ENCODE measurements at regions not wholly inside any gene's neighbourhood (a gene's known extent, or its start where the extent isn't known, plus 50 kb on each side); places are given as distances from the start of the nearest gene placed in this dataset.

DNA sequence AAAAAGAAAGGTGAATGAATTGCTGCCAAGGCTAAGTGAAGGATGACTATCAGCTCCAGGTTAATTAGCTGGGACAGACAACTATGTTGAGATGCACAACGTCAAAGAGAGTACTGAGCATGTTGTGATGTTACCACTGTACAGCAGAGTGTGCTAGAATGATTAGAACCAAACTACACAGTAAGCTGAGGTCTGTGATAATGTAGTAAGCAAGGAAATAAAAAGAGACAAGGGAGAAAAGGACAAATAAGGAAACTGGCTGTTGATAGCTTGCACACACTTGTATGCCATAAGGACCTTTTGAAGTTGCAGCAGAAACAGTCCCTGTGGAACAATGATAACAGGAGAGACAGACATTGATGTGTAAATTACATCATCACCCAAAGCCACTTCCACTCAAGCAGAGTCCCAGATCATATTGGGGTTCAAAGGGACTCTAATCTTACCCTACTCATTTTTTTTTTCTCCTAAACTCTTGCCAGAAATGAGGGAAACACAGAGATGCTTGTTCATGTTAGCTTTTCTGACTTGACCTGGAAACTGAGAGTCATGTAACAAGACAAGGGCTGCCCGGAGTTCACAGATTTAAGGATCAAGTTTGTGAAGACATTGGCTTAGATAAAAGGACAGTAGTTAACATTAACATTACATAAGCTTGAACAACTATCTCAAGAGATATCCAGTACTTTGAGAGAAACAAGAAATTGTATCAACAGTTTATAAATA, 189.9 kb downstream of the CENPW start:
- Mint-ChIP-seq H3K4me1 (no peaks in the 10 kb centered on the region), H3K36me3 (no peaks in the 10 kb centered on the region), H3K4me3 (no peak overlapping the region), H3K9me3 (peaks cover 0 to 2% (median 0%) of the 10 kb centered on the region in 7 donors), H3K27ac (no peak overlapping the region), H3K27me3 (no peaks in the 10 kb centered on the region)
- Histone ChIP-seq H3K4me3 (ENCODE audit: low read depth, low read length) (no peak overlapping the region), H3K36me3 (ENCODE audit: control insufficient read depth, insufficient read depth, low read length) (no peaks in the 10 kb centered on the region), H3K9me3 (ENCODE audit: control insufficient read depth in 2 of 2, low read length in 2 of 2) (no peaks in the 10 kb centered on the region), H3K27ac (ENCODE audit: insufficient read depth, low read length, poor library complexity, severe bottlenecking) (no peak overlapping the region), H3K4me1 (ENCODE audit: control insufficient read depth, insufficient read depth, low read length, poor library complexity, severe bottlenecking) (no peaks in the 10 kb centered on the region), H3K27me3 (ENCODE audit: control insufficient read depth, insufficient read depth, low read length) (no peaks in the 10 kb centered on the region)
- ATAC-seq (ENCODE audit: low read depth in 2 of 2) (no peak), DNase-seq (no peak)

DNA sequence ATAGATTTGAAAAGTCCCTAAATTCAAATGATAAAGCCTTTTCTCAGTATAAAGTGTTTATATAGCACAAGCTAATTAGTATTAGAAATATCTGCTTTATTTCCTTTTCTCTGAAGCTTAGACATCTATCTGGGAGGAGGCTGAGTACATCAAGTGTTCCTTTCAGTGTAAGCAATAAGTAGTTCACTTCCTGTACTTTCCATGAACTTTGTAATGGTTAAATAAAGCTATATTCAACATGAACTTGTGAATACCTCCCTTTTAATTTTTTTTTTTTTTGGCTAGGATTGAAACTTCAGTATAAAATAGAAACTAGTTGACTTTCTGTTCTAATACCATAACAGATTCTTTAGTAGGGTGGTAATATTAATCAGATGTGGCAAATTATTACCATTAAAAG, 190.9 kb downstream of the CENPW start:
- H3K9me3 Mint-ChIP-seq = peaks cover 0 to 2% (median 0%) of the 10 kb centered on the region in 7 donors
- H3K36me3 Mint-ChIP-seq = no peaks in the 10 kb centered on the region
- ATAC-seq (ENCODE audit: low read depth in 2 of 2) = no peak
- Histone ChIP-seq H3K27ac (ENCODE audit: insufficient read depth, low read length, poor library complexity, severe bottlenecking) (no peak overlapping the region), H3K4me1 (ENCODE audit: control insufficient read depth, insufficient read depth, low read length, poor library complexity, severe bottlenecking) (no peaks in the 10 kb centered on the region), H3K27me3 (ENCODE audit: control insufficient read depth, insufficient read depth, low read length) (no peaks in the 10 kb centered on the region), H3K36me3 (ENCODE audit: control insufficient read depth, insufficient read depth, low read length) (no peaks in the 10 kb centered on the region), H3K4me3 (ENCODE audit: low read depth, low read length) (no peak overlapping the region), H3K9me3 (ENCODE audit: control insufficient read depth in 2 of 2, low read length in 2 of 2) (no peaks in the 10 kb centered on the region)
- H3K27me3 Mint-ChIP-seq = no peaks in the 10 kb centered on the region
- H3K4me3 Mint-ChIP-seq = no peak overlapping the region
- no peak overlapping the region for H3K27ac Mint-ChIP-seq
- no peaks in the 10 kb centered on the region for H3K4me1 Mint-ChIP-seq
- no peak for DNase-seq

DNA sequence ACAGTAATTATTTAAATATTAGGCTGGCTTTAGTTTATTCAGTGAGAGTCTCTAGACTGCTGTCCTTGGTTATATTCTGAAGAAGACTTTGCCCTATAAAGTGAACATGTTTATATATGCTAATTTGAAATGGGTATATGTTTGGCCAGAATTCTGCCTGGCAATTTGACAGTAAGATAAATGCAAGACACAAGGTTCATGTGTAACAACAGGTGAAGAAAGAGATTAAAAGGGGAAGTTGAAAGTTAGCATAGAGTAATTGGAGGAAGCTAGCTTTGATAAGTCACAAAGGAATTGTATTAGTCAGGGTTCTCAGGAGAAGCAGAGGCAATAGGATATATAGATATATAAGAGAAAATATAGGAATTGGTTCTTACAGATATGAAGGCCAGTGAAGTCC, 191.4 kb downstream of the CENPW start:
- Mint-ChIP-seq H3K4me1 (no peaks in the 10 kb centered on the region), H3K4me3 (no peak overlapping the region), H3K9me3 (peaks cover 0 to 2% (median 0%) of the 10 kb centered on the region in 7 donors), H3K36me3 (no peaks in the 10 kb centered on the region), H3K27ac (peak overlapping the region in 1 of 3 donors; percentile 41), H3K27me3 (no peaks in the 10 kb centered on the region)
- DNase-seq = no peak
- no peaks in the 10 kb centered on the region for H3K9me3 ChIP-seq (ENCODE audit: control insufficient read depth in 2 of 2, low read length in 2 of 2)
- no peak for ATAC-seq (ENCODE audit: low read depth in 2 of 2)
- H3K4me3 ChIP-seq (ENCODE audit: low read depth, low read length) = no peak overlapping the region
- no peaks in the 10 kb centered on the region for H3K27me3 ChIP-seq (ENCODE audit: control insufficient read depth, insufficient read depth, low read length)
- H3K36me3 ChIP-seq (ENCODE audit: control insufficient read depth, insufficient read depth, low read length) = no peaks in the 10 kb centered on the region
- H3K4me1 ChIP-seq (ENCODE audit: control insufficient read depth, insufficient read depth, low read length, poor library complexity, severe bottlenecking) = no peaks in the 10 kb centered on the region
- no peak overlapping the region for H3K27ac ChIP-seq (ENCODE audit: insufficient read depth, low read length, poor library complexity, severe bottlenecking)

DNA sequence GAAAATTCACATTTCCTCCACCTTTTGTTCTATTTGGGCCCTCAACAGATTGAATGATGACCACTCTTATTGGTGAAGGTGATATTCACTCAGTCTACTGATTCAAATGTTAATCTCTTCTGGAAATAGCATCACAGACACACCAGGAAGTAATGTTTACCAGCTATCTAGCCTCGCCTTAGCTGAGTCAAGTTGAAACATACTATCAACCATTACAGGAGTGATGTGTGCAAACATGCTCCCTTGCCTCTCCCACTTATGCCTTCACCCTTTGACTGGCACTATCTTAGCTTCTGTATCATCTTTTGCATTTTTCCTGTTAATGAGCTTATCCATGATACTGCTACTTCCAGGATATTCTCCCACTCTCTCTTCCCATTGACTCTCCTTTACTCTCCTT, 191.9 kb downstream of the CENPW start:
- Mint-ChIP-seq H3K36me3 (no peaks in the 10 kb centered on the region), H3K9me3 (peaks cover 0 to 2% (median 0%) of the 10 kb centered on the region in 7 donors), H3K4me1 (no peaks in the 10 kb centered on the region), H3K4me3 (no peak overlapping the region), H3K27ac (no peak overlapping the region), H3K27me3 (no peaks in the 10 kb centered on the region)
- no peaks in the 10 kb centered on the region for H3K4me1 ChIP-seq (ENCODE audit: control insufficient read depth, insufficient read depth, low read length, poor library complexity, severe bottlenecking)
- H3K4me3 ChIP-seq (ENCODE audit: low read depth, low read length) = no peak overlapping the region
- H3K9me3 ChIP-seq (ENCODE audit: control insufficient read depth in 2 of 2, low read length in 2 of 2) = no peaks in the 10 kb centered on the region
- no peaks in the 10 kb centered on the region for H3K36me3 ChIP-seq (ENCODE audit: control insufficient read depth, insufficient read depth, low read length)
- DNase-seq = peak in 1 of 3 donors; percentile 0
- no peak for ATAC-seq (ENCODE audit: low read depth in 2 of 2)
- H3K27ac ChIP-seq (ENCODE audit: insufficient read depth, low read length, poor library complexity, severe bottlenecking) = no peak overlapping the region
- H3K27me3 ChIP-seq (ENCODE audit: control insufficient read depth, insufficient read depth, low read length) = no peaks in the 10 kb centered on the region

DNA sequence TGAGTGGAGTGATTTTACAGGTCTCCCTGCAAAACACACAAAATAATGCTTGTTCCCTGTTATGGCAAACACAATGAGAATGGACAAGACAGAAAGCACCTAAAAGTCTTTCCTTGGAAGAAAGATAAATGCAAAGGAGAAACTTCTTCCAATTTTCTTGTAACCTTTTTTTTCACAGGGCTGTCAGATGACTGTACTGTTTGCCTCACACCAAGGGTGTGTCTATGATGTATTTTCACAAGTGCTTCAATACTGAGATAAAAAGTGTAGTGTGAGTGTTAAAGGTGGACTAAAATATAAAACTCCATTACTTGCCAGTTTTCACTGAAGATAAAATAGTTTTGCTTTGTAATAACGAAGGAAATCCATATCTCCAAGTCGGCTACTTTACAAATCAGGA, 194.5 kb downstream of the CENPW start:
- Histone ChIP-seq H3K9me3 (ENCODE audit: control insufficient read depth in 2 of 2, low read length in 2 of 2) (no peaks in the 10 kb centered on the region), H3K27ac (ENCODE audit: insufficient read depth, low read length, poor library complexity, severe bottlenecking) (no peak overlapping the region), H3K36me3 (ENCODE audit: control insufficient read depth, insufficient read depth, low read length) (no peaks in the 10 kb centered on the region), H3K27me3 (ENCODE audit: control insufficient read depth, insufficient read depth, low read length) (no peaks in the 10 kb centered on the region), H3K4me3 (ENCODE audit: low read depth, low read length) (no peak overlapping the region), H3K4me1 (ENCODE audit: control insufficient read depth, insufficient read depth, low read length, poor library complexity, severe bottlenecking) (no peaks in the 10 kb centered on the region)
- Mint-ChIP-seq H3K27me3 (no peaks in the 10 kb centered on the region), H3K4me3 (no peak overlapping the region), H3K9me3 (peaks cover 0 to 2% (median 0%) of the 10 kb centered on the region in 7 donors), H3K4me1 (no peaks in the 10 kb centered on the region), H3K36me3 (no peaks in the 10 kb centered on the region), H3K27ac (no peak overlapping the region)
- ATAC-seq (ENCODE audit: low read depth in 2 of 2) (no peak), DNase-seq (no peak)

DNA sequence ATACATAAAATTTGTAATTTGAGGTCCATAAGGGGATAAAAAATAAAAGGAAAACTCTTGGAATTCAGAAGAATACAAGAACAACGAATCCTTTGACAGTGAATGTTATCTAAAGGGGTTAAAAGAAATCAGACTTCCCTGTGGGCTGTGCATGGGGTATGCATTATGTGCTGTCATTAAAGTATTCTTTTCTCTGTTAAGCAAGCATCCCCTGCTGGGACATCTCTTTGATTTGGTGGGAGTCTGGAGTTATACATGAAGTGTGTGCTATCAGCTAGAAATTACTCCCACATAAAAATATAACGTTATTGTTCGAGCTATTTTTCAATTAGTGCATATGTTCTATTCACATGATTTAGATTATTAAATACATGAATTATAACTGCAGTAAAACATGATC, 195.2 kb downstream of the CENPW start:
- no peaks in the 10 kb centered on the region for H3K4me1 Mint-ChIP-seq
- H3K9me3 Mint-ChIP-seq = peaks cover 0 to 2% (median 0%) of the 10 kb centered on the region in 7 donors
- Histone ChIP-seq H3K36me3 (ENCODE audit: control insufficient read depth, insufficient read depth, low read length) (no peaks in the 10 kb centered on the region), H3K4me1 (ENCODE audit: control insufficient read depth, insufficient read depth, low read length, poor library complexity, severe bottlenecking) (no peaks in the 10 kb centered on the region), H3K27ac (ENCODE audit: insufficient read depth, low read length, poor library complexity, severe bottlenecking) (no peak overlapping the region), H3K27me3 (ENCODE audit: control insufficient read depth, insufficient read depth, low read length) (no peaks in the 10 kb centered on the region), H3K4me3 (ENCODE audit: low read depth, low read length) (no peak overlapping the region), H3K9me3 (ENCODE audit: control insufficient read depth in 2 of 2, low read length in 2 of 2) (no peaks in the 10 kb centered on the region)
- DNase-seq (no peak), ATAC-seq (ENCODE audit: low read depth in 2 of 2) (no peak)
- no peaks in the 10 kb centered on the region for H3K36me3 Mint-ChIP-seq
- H3K4me3 Mint-ChIP-seq = no peak overlapping the region
- H3K27me3 Mint-ChIP-seq = no peaks in the 10 kb centered on the region
- no peak overlapping the region for H3K27ac Mint-ChIP-seq

DNA sequence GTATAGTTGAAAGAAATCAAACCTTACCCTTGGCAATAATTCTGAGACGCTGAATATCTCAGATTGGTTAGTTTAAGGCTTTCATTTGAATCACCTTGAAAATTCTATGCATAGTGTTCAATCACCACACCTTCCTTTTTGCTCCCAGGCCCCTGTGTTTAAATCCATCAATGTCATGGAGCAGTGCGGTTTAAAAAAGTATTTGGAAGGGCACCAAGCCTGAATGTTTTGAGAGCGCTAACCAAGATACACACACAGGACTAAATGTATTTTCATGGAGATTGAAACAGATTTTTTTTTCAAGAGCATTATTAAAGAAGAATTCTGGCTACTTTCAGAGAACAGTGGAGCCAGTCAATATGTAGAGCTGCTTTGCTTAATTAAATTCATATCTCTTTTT, 195.7 kb downstream of the CENPW start:
- Mint-ChIP-seq H3K4me3 (no peak overlapping the region), H3K36me3 (no peaks in the 10 kb centered on the region), H3K27ac (no peak overlapping the region), H3K9me3 (peaks cover 0 to 2% (median 0%) of the 10 kb centered on the region in 7 donors), H3K4me1 (no peaks in the 10 kb centered on the region), H3K27me3 (no peaks in the 10 kb centered on the region)
- DNase-seq (no peak), ATAC-seq (ENCODE audit: low read depth in 2 of 2) (no peak)
- H3K4me3 ChIP-seq (ENCODE audit: low read depth, low read length) = no peak overlapping the region
- no peaks in the 10 kb centered on the region for H3K4me1 ChIP-seq (ENCODE audit: control insufficient read depth, insufficient read depth, low read length, poor library complexity, severe bottlenecking)
- H3K9me3 ChIP-seq (ENCODE audit: control insufficient read depth in 2 of 2, low read length in 2 of 2) = no peaks in the 10 kb centered on the region
- no peak overlapping the region for H3K27ac ChIP-seq (ENCODE audit: insufficient read depth, low read length, poor library complexity, severe bottlenecking)
- H3K27me3 ChIP-seq (ENCODE audit: control insufficient read depth, insufficient read depth, low read length) = no peaks in the 10 kb centered on the region
- no peaks in the 10 kb centered on the region for H3K36me3 ChIP-seq (ENCODE audit: control insufficient read depth, insufficient read depth, low read length)

DNA sequence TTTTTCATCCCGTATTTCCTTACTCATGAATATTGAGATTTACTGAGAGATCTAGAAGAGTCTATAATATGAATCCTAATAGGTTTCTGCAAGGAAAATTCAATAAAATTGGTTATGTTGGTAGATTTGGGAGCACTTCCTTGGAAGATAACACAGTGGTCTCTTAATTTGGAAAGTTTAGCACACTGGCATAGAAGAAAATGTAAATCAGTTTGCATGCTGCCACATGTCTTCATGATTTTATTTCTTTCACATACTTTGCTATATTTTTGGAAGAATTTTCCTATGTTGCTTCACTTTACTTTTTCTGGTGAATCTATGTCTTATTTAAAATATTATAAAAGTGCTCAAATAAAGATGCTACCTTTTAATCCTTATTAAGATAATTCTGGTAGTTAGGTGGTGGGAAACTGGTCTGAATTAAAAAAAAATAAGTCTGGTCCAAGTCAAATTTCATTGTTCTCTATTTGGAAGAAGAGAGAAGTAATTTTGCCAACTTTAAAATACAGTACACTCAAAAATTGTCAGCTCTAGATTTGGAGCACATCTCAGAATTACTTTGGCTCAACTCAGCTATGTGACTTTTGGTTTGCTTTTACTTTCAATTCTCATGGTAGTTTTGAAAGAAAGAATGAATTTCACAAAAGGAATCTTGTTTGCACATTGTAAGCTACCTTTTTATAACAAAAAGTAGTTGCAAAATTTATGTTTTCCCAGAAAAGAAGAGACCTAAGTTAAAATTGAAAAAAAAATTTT, 197.3 kb downstream of the CENPW start:
- H3K4me1 ChIP-seq (ENCODE audit: control insufficient read depth, insufficient read depth, low read length, poor library complexity, severe bottlenecking) = no peaks in the 10 kb centered on the region
- no peak overlapping the region for H3K4me3 Mint-ChIP-seq
- no peaks in the 10 kb centered on the region for H3K36me3 Mint-ChIP-seq
- no peaks in the 10 kb centered on the region for H3K27me3 Mint-ChIP-seq
- H3K9me3 Mint-ChIP-seq = peaks cover 0 to 2% (median 0%) of the 10 kb centered on the region in 7 donors
- DNase-seq (no peak), ATAC-seq (ENCODE audit: low read depth in 2 of 2) (no peak)
- H3K36me3 ChIP-seq (ENCODE audit: control insufficient read depth, insufficient read depth, low read length) = no peaks in the 10 kb centered on the region
- no peaks in the 10 kb centered on the region for H3K4me1 Mint-ChIP-seq
- no peak overlapping the region for H3K4me3 ChIP-seq (ENCODE audit: low read depth, low read length)
- H3K9me3 ChIP-seq (ENCODE audit: control insufficient read depth in 2 of 2, low read length in 2 of 2) = no peaks in the 10 kb centered on the region
- no peak overlapping the region for H3K27ac Mint-ChIP-seq
- H3K27ac ChIP-seq (ENCODE audit: insufficient read depth, low read length, poor library complexity, severe bottlenecking) = no peak overlapping the region
- H3K27me3 ChIP-seq (ENCODE audit: control insufficient read depth, insufficient read depth, low read length) = no peaks in the 10 kb centered on the region
